A172 (cell line): ENCODE measurements at regions not wholly inside any gene's neighbourhood (a gene's known extent, or its start where the extent isn't known, plus 50 kb on each side); places are given as distances from the start of the nearest gene placed in this dataset.
A peak's percentile ranks its signal among the peaks of the same experiment; 100 is the strongest.

ENCODE experiments used
- DNase-seq: peaks from one replicate; pipeline ENCODE4 v3.0.0-alpha.2; 2015; ENCODE audit warnings: low spot score

DNA sequence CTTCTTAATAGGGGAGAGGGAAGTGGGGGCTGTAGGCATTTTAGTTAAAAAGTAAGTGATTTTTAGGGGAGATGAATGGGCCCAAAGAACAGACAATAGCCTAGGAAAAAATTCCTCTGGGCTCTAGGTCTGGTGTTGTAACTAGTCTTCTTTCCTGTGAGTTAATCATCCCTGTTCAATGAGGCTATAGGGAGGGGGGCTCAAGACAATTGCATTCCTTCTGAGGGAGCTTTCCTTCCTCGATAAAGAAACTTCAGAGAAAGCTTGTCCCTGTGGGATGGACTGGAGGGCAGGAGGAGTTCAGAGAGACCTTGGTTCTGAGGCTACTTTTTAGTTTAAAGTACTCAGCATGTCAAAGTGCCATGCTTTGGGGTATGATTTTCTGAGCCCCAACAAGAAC, 127.2 kb downstream of the BBS10 start:
- no peak for DNase-seq

DNA sequence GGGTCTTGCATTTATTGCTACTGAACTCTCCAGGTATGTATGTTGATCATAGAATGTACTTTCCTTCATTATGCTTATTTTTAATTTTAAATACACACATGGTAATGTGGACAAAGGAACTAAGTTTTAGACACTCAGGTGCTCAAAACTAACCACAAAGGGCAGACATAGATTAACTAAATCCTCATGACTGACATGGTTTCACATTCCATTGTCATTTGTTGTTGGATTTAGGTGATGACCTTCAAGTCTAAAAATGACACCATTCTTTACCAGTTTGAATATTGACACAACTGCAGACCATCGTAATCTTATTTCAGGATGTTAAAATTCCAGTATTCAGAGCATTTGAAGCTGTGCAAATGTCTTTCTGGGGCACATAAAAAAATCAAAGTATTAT, 128.4 kb downstream of the BBS10 start:
- peak; percentile 19 for DNase-seq

DNA sequence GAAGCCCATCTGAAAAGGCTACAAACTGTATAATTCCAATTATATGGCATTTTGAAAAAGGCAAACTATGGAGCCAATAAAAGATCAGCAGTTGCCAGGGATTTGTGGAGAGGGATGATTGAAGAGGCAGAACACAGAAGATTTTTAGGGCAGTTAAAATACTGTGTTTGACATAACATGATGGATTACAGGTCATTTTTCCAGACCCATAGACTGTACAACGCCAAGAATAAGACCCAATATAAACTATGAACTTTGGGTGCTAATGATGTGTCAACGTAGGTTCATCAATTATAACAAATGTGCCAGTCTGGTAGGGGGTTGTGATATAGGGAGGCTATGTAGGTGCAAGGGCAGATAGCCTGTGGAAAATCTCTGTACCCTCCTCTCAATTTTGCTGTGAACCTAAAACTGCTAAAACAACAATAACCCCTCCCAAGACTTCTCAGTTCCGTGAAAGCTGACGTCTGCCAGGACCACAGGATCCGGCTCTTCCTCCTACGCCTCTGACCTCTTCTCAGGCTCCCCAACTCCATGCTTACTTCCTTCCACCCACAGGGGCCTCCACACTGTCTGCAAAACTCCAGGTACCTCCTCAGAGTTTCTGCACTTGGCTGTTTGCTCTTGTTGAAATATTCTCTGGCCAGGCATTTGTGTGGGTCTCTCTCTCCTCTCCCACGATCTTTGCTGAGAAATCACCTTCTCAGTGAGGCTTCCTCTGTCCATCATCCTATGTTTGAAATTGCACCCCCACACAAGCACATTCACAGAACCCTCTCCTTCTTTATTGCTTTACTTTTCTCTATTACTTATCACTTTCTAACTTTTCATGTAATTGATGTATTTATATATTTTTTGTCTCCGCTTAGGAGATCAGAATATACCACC, 131.4 kb downstream of the BBS10 start:
- DNase-seq: no peak

DNA sequence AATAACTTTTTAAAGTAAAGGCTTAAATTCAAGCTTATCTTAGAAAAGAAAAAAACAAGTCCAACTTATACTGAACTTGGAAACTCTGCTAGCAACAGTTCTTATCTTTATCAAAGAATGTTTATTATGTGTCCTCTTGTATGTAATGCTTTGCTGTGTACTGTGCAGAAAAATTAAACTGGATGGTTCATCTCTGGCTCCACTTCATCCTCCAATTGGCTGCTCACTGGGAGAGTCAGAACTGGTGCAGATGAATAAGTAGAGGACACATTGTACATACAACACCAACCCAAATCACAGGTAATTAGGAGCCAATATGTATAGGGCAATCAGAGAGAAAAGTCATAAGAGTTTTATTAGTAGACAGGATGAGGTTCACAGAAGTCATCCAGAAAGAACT, 123.6 kb upstream of the NAP1L1 start:
- DNase-seq: no peak

- DNase-seq: no peak
These were observed 122.2 kb upstream of the NAP1L1 start for GRCh38 chr12:76206677-76207072.

- DNase-seq: no peak
These were observed 121.7 kb upstream of the NAP1L1 start for GRCh38 chr12:76206039-76206676.

DNA sequence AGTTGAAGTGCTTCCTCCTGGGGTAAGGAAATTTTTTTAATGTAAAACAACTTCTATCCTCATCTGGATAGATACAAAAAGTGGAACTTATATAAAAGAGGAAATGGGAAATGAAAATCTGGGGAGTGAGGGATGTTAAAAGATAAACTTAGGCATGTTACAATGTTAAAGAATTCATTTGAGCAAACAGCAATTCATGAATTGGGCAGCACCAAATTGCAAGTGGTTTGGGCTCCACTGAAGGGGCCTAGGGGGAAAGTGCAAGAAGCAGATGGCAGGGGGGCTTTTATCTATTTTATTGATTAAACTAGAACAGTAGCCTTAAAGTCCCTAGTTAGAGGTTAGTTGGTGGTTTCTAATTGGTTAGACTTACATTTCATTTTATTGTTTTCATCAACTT, 118.1 kb upstream of the NAP1L1 start:
- no peak for DNase-seq

DNA sequence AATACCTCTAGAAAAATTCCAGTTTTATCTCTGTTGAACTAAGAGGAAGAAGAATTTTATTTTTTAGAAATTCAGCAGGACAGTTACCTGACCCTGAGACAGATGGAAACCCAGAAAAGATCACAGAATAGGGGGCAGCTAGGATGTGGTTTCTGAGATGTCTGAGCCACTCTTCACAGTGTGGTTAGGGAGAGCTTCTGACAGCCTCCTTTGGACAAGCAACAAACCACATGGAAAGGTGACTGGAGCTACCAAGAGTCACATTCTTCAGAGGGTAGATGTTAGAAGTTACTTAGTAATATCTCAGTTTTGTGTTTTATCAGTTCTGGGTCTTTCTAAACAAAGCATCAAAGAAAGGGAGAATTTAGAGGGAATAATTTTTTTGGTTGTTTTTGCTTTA, 117.3 kb upstream of the NAP1L1 start:
- DNase-seq: no peak

GRCh38 chr12:76201316-76201715, 116.8 kb upstream of the NAP1L1 start:
- DNase-seq: no peak

- no peak for DNase-seq
These were observed 115.3 kb upstream of the NAP1L1 start for GRCh38 chr12:76199808-76200207.

- DNase-seq: no peak
These were observed 114.4 kb upstream of the NAP1L1 start for GRCh38 chr12:76198839-76199238.

- DNase-seq: no peak
These were observed 112.8 kb upstream of the NAP1L1 start for GRCh38 chr12:76197283-76197682.

DNA sequence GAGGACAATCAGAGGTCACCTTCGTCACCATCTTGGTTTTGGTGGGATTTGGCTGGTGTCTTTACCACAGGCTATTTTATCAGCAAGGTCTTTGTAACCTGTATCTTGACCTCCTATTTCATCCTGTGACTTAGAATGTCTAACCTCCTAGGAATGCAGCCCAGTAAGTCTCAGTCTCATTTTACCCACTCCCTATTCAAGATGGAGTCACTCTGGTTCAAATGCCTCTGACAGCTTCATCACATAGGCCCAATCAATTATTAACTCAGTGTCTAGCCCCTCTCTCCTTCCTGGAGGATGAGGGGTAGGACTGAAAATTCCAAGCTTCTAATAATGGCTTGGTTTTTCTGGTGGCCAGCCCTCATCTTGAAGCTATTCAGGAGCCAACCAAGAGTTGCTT, 111.4 kb upstream of the NAP1L1 start:
- no peak for DNase-seq

- DNase-seq: no peak
These were observed 110.2 kb upstream of the NAP1L1 start for GRCh38 chr12:76194724-76195123.

DNA sequence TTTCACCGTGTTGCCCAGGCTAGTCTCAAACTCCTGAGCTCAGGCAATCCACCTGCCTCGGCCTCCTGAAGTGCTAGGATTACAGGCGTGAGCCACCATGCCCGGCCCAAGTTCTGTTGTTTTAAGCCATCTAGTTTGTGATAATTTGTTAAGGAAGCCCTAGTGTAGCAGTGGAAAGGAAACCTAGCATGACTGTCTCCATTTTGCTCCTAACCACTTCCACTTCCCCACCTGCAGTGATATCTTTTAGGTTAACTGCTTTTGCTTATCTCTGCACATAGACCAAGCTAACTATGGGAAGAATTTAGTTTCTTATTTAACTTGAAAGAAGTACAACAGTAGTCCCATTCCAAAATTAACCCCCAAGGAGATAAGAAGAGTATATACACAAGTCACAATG, 109.5 kb upstream of the NAP1L1 start:
- DNase-seq: no peak

- DNase-seq: no peak
These were observed 107.9 kb upstream of the NAP1L1 start for GRCh38 chr12:76192416-76192815.

- no peak for DNase-seq
These were observed 105.8 kb upstream of the NAP1L1 start for GRCh38 chr12:76190299-76190698.

GRCh38 chr12:76189851-76190250, 105.4 kb upstream of the NAP1L1 start:
- DNase-seq: no peak

DNA sequence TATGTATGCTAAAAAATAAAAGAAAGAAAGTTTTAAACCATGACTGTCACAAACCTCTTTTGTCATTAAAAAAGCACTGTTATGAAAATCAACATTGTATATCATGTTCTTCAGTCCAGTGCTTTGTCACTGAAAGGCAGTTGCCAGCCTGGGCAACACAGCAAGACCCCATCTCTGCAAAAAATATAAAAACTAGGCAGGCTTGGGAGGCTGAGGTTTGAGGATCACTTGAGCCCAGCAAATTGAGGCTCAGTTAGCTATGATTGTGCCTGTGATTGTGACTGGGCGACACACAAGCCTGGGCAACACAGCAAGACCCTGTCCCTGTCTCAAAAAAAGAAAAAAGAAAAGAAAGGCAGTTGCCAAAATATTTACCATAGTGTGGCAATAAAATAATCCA, 102.7 kb upstream of the NAP1L1 start:
- DNase-seq: no peak

DNA sequence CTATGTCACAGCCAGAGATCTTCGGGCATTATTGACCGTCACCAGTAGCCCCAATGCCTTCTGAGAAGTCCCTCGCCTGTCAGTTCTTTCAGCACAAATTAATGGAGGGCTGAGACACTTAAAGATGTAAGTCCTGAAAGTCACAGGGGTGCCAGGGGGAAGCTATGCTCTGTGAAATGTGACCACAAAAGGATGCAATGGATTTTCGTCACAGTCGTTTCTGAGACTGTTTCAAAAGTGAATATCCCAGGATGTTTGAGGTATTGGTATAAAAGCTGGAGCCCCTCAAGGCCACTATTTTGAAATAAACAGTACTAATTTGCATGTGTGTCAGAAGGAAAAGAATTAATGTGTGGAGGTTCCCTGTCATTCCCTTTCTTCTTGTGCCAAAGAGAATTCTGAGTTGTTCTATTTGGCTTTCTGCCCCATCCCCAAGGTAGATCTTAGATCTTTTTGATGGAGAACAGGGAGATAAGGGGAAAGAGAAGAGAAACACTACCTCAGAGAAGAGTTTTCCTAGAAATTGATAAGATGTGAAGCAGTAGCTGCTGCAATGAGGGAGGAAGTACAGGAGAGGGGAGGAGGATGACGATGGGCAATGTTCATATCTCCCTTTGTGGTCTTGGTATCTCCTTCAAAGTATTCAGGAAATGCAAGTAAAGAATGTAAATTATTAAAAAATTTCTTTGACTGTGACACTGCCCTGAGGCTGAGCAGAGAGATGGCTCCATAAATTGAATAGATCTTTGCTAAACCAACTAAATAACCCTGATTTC, 101.8 kb upstream of the NAP1L1 start:
- peak; percentile 59 for DNase-seq

- peak; percentile 96 for DNase-seq
These were observed 99.1 kb upstream of the NAP1L1 start for GRCh38 chr12:76183459-76184186.
